ENCODE measurements at regions not wholly inside any gene's neighbourhood (a gene's known extent, or its start where the extent isn't known, plus 50 kb on each side); places are given as distances from the start of the nearest gene placed in this dataset.

DNA sequence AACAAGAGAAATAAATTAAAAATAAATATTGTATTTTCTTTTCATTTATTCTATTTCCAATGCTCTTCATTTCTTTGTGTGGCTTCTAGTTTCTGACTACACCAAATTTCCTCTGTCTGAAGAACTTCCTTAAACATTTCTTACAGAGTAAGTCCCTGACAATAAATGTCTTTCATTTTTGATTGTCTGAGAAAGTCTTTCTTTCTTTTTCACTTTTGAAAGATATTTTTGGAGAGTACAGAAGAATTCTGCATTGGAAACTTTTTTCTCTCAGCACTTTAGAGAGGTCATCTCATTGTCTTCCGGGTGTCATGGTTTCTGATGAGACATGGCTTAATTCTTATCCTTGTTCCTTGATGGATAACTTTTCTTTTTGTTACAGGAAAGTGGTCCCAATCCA is 119.6 kb downstream of the MOBP start (continued):
- TF ChIP-seq PKNOX1 (IDR thresholded peaks at IDR 0.05) (no peak), SMARCE1 (IDR thresholded peaks at IDR 0.05) (no peak), CHD1 (IDR thresholded peaks at IDR 0.05; ENCODE audit: low read length) (no peak), HLTF (IDR thresholded peaks at IDR 0.05) (no peak), ZNF695 (CRISPR knock-in tag; IDR thresholded peaks at IDR 0.05) (no peak), ZNF239 (CRISPR knock-in tag; IDR thresholded peaks at IDR 0.05) (no peak), NFXL1 (CRISPR knock-in tag; IDR thresholded peaks at IDR 0.05) (no peak), ZNF316 (IDR thresholded peaks at IDR 0.05) (no peak)

DNA sequence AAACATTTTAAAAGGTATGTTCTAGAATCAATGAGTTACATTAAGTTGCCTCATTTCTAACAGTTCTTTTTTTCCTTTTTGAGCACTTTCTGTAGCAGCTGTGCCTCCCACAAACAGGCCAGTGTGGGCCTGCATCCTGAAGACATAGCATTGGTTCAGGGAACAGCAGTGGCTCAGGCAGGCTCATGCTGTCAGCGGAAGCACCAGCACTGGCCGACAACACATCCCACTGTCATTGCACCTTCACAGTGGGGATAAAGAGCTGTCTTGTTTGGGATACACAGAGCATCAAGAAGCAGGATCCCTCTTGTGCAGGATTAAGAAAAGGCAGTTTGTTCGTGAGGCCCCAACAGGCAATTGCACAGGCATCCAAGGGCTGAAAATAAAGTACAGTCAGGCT is 123.3 kb downstream of the MOBP start:
- BruUV-seq (replicated peaks), result no TSS peak
- Histone ChIP-seq H3K9me1 (ENCODE audit: control insufficient read depth, insufficient read depth, low read length) (no peaks in the 10 kb centered on the region), H3K4me2 (ENCODE audit: insufficient read depth, low read length) (no peak overlapping the region), H3K4me1 (replicated peaks in 1 of 2; ENCODE audit: control insufficient read depth in 2 of 2, insufficient read depth in 2 of 2, low read length in 2 of 2) (no peaks in the 10 kb centered on the region), H4K20me1 (replicated peaks; ENCODE audit: control insufficient read depth, insufficient read depth, low read length) (no peaks in the 10 kb centered on the region), H3K9me3 (replicated peaks; ENCODE audit: control insufficient read depth, insufficient read depth, low read depth, low read length) (no peaks in the 10 kb centered on the region), H3K27ac (ENCODE audit: extremely low read depth, low read depth, low read length) (no peak overlapping the region), H3K9ac (ENCODE audit: insufficient read depth in 1 of 2, low read depth in 2 of 2, low read length in 2 of 2) (no peak overlapping the region), H3K79me2 (ENCODE audit: control insufficient read depth, insufficient read depth, low read length) (no peaks in the 10 kb centered on the region), H2AFZ (ENCODE audit: low read depth, low read length) (no peak overlapping the region; the same call in 1 of the 2 replicates), H3K4me3 (no peak overlapping the region), H3K27me3 (ENCODE audit: control insufficient read depth in 2 of 2, insufficient read depth in 2 of 2, low read length in 2 of 2) (peaks cover 0 to 4% of the 10 kb centered on the region in 2 experiments; a peak in 1 of 5 replicates), H3K36me3 (ENCODE audit: control insufficient read depth, insufficient read depth, low read length) (no peaks in the 10 kb centered on the region)
- WGBS (ENCODE audit: insufficient coverage, low coverage, missing lambda C conversion rate), result 8% methylated on average over 3 of the region's 3 CpGs
- no peak for TF ChIP-seq SUPT5H (IDR thresholded peaks at IDR 0.05)
- no peak for TF ChIP-seq GABPB1 (CRISPR knock-in tag; IDR thresholded peaks at IDR 0.05)
- TF ChIP-seq TRIM28 (IDR thresholded peaks at IDR 0.05), result no peak
- intact Hi-C loops (cut with micrococcal nuclease) (no loop called here), in situ Hi-C loops (cut with MboI) (no loop called here)
- POLR2A ChIA-PET, result interaction anchor here (0.7 kb wide), 1 partner anchor 377 kb away, joined by 3 read pairs; no protein-coding TSS in a partner anchor
- FAIRE-seq, result no peak
- DNase-seq (ENCODE audit: extremely low read depth in 1 of 4, low spot score in 3 of 4), result no peak
- no peak for ATAC-seq
- CTCF ChIA-PET (ENCODE audit: low intra/inter-chr PET ratio), result no interaction called here

Data from K562 (cell line).